ENCODE measurements at regions not wholly inside any gene's neighbourhood (a gene's known extent, or its start where the extent isn't known, plus 50 kb on each side); places are given as distances from the start of the nearest gene placed in this dataset.

DNA sequence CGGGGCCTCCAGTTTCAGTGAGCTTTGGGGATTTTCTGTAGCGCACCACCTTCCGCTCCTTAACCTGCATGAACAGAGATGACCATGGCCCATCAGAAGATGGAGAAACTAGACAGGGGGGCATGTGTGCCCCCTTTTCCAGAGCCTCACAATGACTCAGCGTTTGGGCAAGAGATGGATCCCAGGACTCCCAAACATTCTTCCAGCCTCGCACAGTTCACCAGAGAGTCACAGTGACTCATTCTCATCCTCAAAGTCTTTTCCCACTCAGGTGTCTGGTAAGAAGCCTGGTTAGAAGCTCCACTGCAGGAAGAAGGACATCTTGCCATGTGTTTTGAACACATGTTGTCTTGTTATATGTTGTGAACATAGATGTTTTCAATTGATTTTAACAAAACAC, 76.2 kb upstream of the FRMD1 start:
- Histone ChIP-seq H3K27ac (ENCODE audit: low read depth, low read length) (no peak overlapping the region), H3K9ac (ENCODE audit: extremely low read depth, low read length, poor library complexity, severe bottlenecking) (no peak overlapping the region), H3K9me3 (ENCODE audit: control insufficient read depth, low read length) (no peaks in the 10 kb centered on the region), H3K4me3 (ENCODE audit: low read length) (no peak overlapping the region), H3K4me1 (ENCODE audit: control insufficient read depth, insufficient read depth, low read length) (no peaks in the 10 kb centered on the region), H3K36me3 (ENCODE audit: control insufficient read depth, insufficient read depth, low read length) (no peaks in the 10 kb centered on the region), H3K27me3 (ENCODE audit: control insufficient read depth, insufficient read depth, low read length, poor library complexity, severe bottlenecking) (no peaks in the 10 kb centered on the region)
- H3K27ac Mint-ChIP-seq, result no peak overlapping the region
- WGBS, 2 experiments (ENCODE audit: insufficient coverage in 1 of 2, insufficient read length in 1 of 2), result 84 to 94% methylated on average over 3 to 5 of the region's 5 CpGs
- no peaks in the 10 kb centered on the region for H3K9me3 Mint-ChIP-seq
- peaks cover 11% of the 10 kb centered on the region for H3K27me3 Mint-ChIP-seq (ENCODE audit: insufficient read depth)
- no peaks in the 10 kb centered on the region for H3K36me3 Mint-ChIP-seq (ENCODE audit: low read depth)
- peaks cover 21% of the 10 kb centered on the region for H3K4me1 Mint-ChIP-seq
- DNase-seq, result peak; percentile 39
- TF ChIP-seq, protein P1, sequence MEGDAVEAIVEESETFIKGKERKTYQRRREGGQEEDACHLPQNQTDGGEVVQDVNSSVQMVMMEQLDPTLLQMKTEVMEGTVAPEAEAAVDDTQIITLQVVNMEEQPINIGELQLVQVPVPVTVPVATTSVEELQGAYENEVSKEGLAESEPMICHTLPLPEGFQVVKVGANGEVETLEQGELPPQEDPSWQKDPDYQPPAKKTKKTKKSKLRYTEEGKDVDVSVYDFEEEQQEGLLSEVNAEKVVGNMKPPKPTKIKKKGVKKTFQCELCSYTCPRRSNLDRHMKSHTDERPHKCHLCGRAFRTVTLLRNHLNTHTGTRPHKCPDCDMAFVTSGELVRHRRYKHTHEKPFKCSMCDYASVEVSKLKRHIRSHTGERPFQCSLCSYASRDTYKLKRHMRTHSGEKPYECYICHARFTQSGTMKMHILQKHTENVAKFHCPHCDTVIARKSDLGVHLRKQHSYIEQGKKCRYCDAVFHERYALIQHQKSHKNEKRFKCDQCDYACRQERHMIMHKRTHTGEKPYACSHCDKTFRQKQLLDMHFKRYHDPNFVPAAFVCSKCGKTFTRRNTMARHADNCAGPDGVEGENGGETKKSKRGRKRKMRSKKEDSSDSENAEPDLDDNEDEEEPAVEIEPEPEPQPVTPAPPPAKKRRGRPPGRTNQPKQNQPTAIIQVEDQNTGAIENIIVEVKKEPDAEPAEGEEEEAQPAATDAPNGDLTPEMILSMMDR (conservative IDR thresholded peaks at IDR 0.05), result no peak
- H3K4me3 Mint-ChIP-seq, result no peak overlapping the region

DNA sequence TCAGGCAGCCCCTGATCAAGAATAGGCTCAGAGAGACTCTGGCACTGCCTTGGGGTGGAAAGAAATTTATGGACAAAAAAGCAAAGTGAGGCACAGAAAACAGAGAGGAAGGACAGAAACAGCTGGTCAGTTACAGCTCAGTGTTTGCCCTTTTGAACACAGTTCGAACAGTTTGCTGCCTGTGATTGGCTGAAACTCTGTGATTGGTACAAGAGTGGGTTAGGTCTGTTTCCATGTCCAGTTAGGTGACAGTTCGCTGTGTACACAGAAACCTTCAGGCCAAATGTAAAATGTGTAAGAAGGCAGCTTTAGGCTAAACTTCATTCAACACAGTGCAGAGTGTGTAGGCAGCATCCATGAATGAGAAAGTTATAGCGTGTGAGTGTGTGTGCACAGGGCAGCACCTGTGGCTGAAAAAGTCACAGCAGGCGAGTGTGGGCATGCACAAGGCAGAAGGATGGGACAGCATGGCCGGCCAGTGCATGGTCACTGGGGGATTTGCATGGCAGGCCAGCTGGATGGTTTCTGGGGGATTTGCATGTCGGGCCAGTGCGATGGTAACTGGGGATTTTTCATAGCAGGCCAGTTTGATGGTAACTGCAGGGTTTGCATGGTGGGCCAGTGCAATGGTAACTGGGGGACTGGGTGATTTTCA, 75.4 kb upstream of the FRMD1 start:
- H3K4me3 ChIP-seq (ENCODE audit: low read length), result no peak overlapping the region
- no peaks in the 10 kb centered on the region for H3K9me3 ChIP-seq (ENCODE audit: control insufficient read depth, low read length)
- peaks cover 21% of the 10 kb centered on the region for H3K4me1 Mint-ChIP-seq
- WGBS, 2 experiments (ENCODE audit: insufficient coverage in 1 of 2, insufficient read length in 1 of 2), result 69 to 78% methylated on average over 5 to 7 of the region's 7 CpGs
- no peaks in the 10 kb centered on the region for H3K9me3 Mint-ChIP-seq
- H3K27ac ChIP-seq (ENCODE audit: low read depth, low read length), result no peak overlapping the region
- no peaks in the 10 kb centered on the region for H3K27me3 ChIP-seq (ENCODE audit: control insufficient read depth, insufficient read depth, low read length, poor library complexity, severe bottlenecking)
- H3K27ac Mint-ChIP-seq, result no peak overlapping the region
- no peak overlapping the region for H3K9ac ChIP-seq (ENCODE audit: extremely low read depth, low read length, poor library complexity, severe bottlenecking)
- peaks cover 18% of the 10 kb centered on the region for H3K27me3 Mint-ChIP-seq (ENCODE audit: insufficient read depth)
- H3K4me3 Mint-ChIP-seq, result no peak overlapping the region
- H3K36me3 ChIP-seq (ENCODE audit: control insufficient read depth, insufficient read depth, low read length), result no peaks in the 10 kb centered on the region
- no peaks in the 10 kb centered on the region for H3K36me3 Mint-ChIP-seq (ENCODE audit: low read depth)
- DNase-seq, result peak; percentile 41
- TF ChIP-seq, protein P1 (conservative IDR thresholded peaks at IDR 0.05), result no peak
- H3K4me1 ChIP-seq (ENCODE audit: control insufficient read depth, insufficient read depth, low read length), result no peaks in the 10 kb centered on the region

DNA sequence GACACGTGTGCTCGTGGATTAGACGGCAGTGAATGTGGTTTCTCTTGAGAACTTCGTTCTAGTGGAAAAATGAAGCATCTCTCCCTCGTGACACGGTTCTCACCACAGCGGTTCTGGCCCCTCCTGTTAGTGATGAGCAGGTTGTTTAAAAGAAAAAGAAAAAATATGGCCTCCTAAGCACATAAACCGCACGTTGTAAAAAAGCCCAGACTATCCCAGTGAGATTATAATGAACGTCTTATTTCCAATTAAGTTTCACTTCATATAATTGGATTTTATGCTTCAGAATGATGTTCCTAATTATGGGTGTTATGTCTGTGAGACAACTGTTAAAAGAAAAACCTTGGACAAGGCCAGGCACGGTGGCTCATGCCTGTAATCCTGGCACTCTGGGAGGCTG, 74.5 kb upstream of the FRMD1 start:
- H3K27me3 Mint-ChIP-seq (ENCODE audit: insufficient read depth), result peaks cover 26% of the 10 kb centered on the region

More for the DNA sequence above, 74.5 kb upstream of the FRMD1 start:
- H3K36me3 ChIP-seq (ENCODE audit: control insufficient read depth, insufficient read depth, low read length), result no peaks in the 10 kb centered on the region
- no peak overlapping the region for H3K27ac ChIP-seq (ENCODE audit: low read depth, low read length)
- H3K4me3 ChIP-seq (ENCODE audit: low read length), result no peak overlapping the region
- TF ChIP-seq, protein P1 (conservative IDR thresholded peaks at IDR 0.05), result no peak
- Mint-ChIP-seq H3K4me1 (peaks cover 21% of the 10 kb centered on the region), H3K9me3 (no peaks in the 10 kb centered on the region), H3K27ac (no peak overlapping the region), H3K36me3 (ENCODE audit: low read depth) (no peaks in the 10 kb centered on the region), H3K4me3 (no peak overlapping the region)
- no peaks in the 10 kb centered on the region for H3K9me3 ChIP-seq (ENCODE audit: control insufficient read depth, low read length)
- DNase-seq, result no peak
- 88 to 92% methylated on average over 8 to 11 of the region's 11 CpGs for WGBS, 2 experiments (ENCODE audit: insufficient coverage in 1 of 2, insufficient read length in 1 of 2)
- no peaks in the 10 kb centered on the region for H3K4me1 ChIP-seq (ENCODE audit: control insufficient read depth, insufficient read depth, low read length)
- H3K27me3 ChIP-seq (ENCODE audit: control insufficient read depth, insufficient read depth, low read length, poor library complexity, severe bottlenecking), result peaks cover 8% of the 10 kb centered on the region
- no peak overlapping the region for H3K9ac ChIP-seq (ENCODE audit: extremely low read depth, low read length, poor library complexity, severe bottlenecking)

Measured in endodermal cell (in vitro differentiated cells).